ENCODE measurements at regions not wholly inside any gene's neighbourhood (a gene's known extent, or its start where the extent isn't known, plus 50 kb on each side); places are given as distances from the start of the nearest gene placed in this dataset.

GRCh38 chr6:51535327-51535726 is 552.1 kb downstream of the PKHD1 start:
- H3K27ac ChIP-seq, result no peak overlapping the region
- H3K4me3 ChIP-seq, result no peak overlapping the region
- ATAC-seq (no peak), DNase-seq (no peak)
- 26 to 44% (median 40%) methylated on average over 1 of the region's 1 CpG for WGBS, 4 donors
- H3K4me1 ChIP-seq, result no peaks in the 10 kb centered on the region
- no peaks in the 10 kb centered on the region for H3K36me3 ChIP-seq
- no peaks in the 10 kb centered on the region for H3K9me3 ChIP-seq
- intact Hi-C loops (cut with DNase I), result loop anchor here in 4 of 10 donors (10.0 kb wide), 2 partner anchors 219 to 419 kb away; no protein-coding TSS in a partner anchor
- peaks cover 0 to 17% (median 0%) of the 10 kb centered on the region in 9 donors for H3K27me3 ChIP-seq
- TF ChIP-seq POLR2A (IDR thresholded peaks at IDR 0.05), result no peak
- no peak for TF ChIP-seq CTCF (IDR thresholded peaks at IDR 0.05)

GRCh38 chr6:51536728-51537127 is 550.7 kb downstream of the PKHD1 start:
- H3K27me3 ChIP-seq, result peaks cover 0 to 17% (median 0%) of the 10 kb centered on the region in 9 donors
- 69 to 86% (median 77%) methylated on average over 2 of the region's 2 CpGs for WGBS, 4 donors
- no peaks in the 10 kb centered on the region for H3K4me1 ChIP-seq
- no peak overlapping the region for H3K4me3 ChIP-seq
- DNase-seq (no peak), ATAC-seq (no peak)
- H3K27ac ChIP-seq, result no peak overlapping the region
- H3K36me3 ChIP-seq, result no peaks in the 10 kb centered on the region
- TF ChIP-seq POLR2A (IDR thresholded peaks at IDR 0.05) (no peak), CTCF (IDR thresholded peaks at IDR 0.05) (no peak)
- intact Hi-C loops (cut with DNase I), result loop anchor here in 4 of 10 donors (10.0 kb wide), 2 partner anchors 218 to 418 kb away; no protein-coding TSS in a partner anchor
- H3K9me3 ChIP-seq, result no peaks in the 10 kb centered on the region

GRCh38 chr6:51541847-51542246 is 545.6 kb downstream of the PKHD1 start:
- DNase-seq (no peak), ATAC-seq (no peak)
- intact Hi-C loops (cut with DNase I), result no loop called here
- Histone ChIP-seq H3K4me1 (no peaks in the 10 kb centered on the region), H3K27me3 (peaks cover 0 to 17% (median 0%) of the 10 kb centered on the region in 9 donors), H3K9me3 (no peaks in the 10 kb centered on the region), H3K36me3 (no peaks in the 10 kb centered on the region), H3K4me3 (no peak overlapping the region), H3K27ac (no peak overlapping the region)
- 63 to 82% (median 76%) methylated on average over 7 of the region's 7 CpGs for WGBS, 4 donors
- TF ChIP-seq POLR2A (IDR thresholded peaks at IDR 0.05) (no peak), CTCF (IDR thresholded peaks at IDR 0.05) (no peak)

- TF ChIP-seq POLR2A (IDR thresholded peaks at IDR 0.05), result no peak
- TF ChIP-seq CTCF (IDR thresholded peaks at IDR 0.05), result no peak
- no peak overlapping the region for H3K27ac ChIP-seq
- intact Hi-C loops (cut with DNase I), result no loop called here
- no peaks in the 10 kb centered on the region for H3K4me1 ChIP-seq
- 57 to 67% (median 61%) methylated on average over 4 of the region's 4 CpGs for WGBS, 4 donors
- no peak for DNase-seq
- H3K36me3 ChIP-seq, result no peaks in the 10 kb centered on the region
- H3K9me3 ChIP-seq, result no peaks in the 10 kb centered on the region
- no peak overlapping the region for H3K4me3 ChIP-seq
- ATAC-seq, result no peak
- H3K27me3 ChIP-seq, result peaks cover 0 to 16% (median 0%) of the 10 kb centered on the region in 9 donors
These were observed 544.9 kb downstream of the PKHD1 start for GRCh38 chr6:51542475-51542874.

Measured in heart left ventricle (tissue), 16 donors.